IPS DF 6.9 (cell line): ENCODE measurements at regions not wholly inside any gene's neighbourhood (a gene's known extent, or its start where the extent isn't known, plus 50 kb on each side); places are given as distances from the start of the nearest gene placed in this dataset.
"Not testable (repeated sequence)": the region's sequence is repeated elsewhere in the genome, so short reads cannot be mapped to it uniquely, and the experiment has no call there.

ENCODE experiments used
- DNase-seq: peaks from one replicate; pipeline ENCODE4 v3.0.0-alpha.2; 2013; ENCODE audit warnings: low read depth, low spot score
- H3K27ac ChIP-seq: one replicate; pipeline ENCODE4 v1.5.1; 2013; ENCODE audit warnings: low read length, control low read depth
- H3K27me3 ChIP-seq: 2 replicates; pipeline ENCODE4 v1.6.1; 2013; ENCODE audit warnings: mild to moderate bottlenecking, low read length; ENCODE audit not compliant: control insufficient read depth, insufficient read depth
- H3K36me3 ChIP-seq: 2 replicates; pipeline ENCODE4 v1.6.1; 2013; ENCODE audit warnings: low read length; ENCODE audit not compliant: control insufficient read depth, insufficient read depth
- H3K4me1 ChIP-seq: 2 replicates; pipeline ENCODE4 v1.6.1; 2013; ENCODE audit warnings: low read length; ENCODE audit not compliant: control insufficient read depth, insufficient read depth
- H3K4me3 ChIP-seq: 2 replicates; pipeline ENCODE4 v1.5.1; 2013; ENCODE audit warnings: mild to moderate bottlenecking, low read length
- H3K9me3 ChIP-seq: 2 replicates; pipeline ENCODE4 v1.6.1; 2013; ENCODE audit warnings: low read length, inconsistent platforms; ENCODE audit not compliant: control insufficient read depth, insufficient read depth
- WGBS: extraction: QIAGEN DNeasy Blood & Tissue Kit; methylation state at CpG from one replicate; pipeline ENCODE4 v1.1.7; 2013; ENCODE audit warnings: mixed read lengths, missing lambda C conversion rate; ENCODE audit not compliant: insufficient read length, insufficient coverage; 5-methylcytosine and 5-hydroxymethylcytosine counted together

DNA sequence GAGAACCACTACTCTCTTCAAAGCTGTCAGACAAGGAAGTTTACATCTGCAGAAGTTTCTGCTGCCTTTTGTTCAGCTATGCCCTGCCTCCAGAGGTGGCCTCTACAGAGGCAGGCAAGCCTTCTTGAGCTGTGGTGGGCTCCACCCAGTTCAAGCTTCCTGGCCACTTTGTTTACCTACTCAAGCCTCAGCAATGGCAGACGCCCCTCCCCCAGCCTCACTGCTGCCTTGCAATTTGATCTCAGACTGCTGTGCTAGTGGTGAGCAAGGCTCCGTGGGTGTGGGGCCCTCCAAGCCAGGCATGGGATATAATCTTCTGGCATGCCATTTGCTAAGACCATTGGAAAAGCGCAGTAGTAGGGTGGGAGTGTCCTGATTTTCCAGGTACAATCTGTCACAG lies 144.0 kb downstream of the CCNG2 start:
- no CpG with 5 or more reads among the region's 3 CpGs for WGBS
- DNase-seq, result not testable (repeated sequence)

DNA sequence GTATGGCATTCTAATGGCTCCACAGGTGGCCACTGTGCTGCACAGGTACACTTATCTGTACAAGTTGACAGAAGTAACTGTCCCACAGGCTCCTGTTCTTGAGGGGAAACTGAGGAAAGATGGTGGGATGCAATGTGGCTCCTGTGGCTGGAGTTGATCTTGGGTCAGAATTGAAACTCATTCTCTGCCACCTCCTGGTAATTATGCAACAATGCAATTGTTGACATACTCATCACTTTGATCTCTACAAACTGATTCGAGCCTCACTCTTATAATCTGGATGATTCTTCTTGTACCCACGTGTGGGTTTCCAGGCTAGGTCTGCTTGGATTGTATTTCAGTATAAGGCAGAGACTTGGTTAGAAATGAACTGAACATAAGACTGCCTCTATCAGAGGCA lies 148.8 kb downstream of the CCNG2 start:
- Histone ChIP-seq H3K36me3 (no peaks in the 10 kb centered on the region), H3K4me1 (peaks cover 4% of the 10 kb centered on the region), H3K27me3 (no peaks in the 10 kb centered on the region), H3K4me3 (no peak overlapping the region), H3K27ac (no peak overlapping the region), H3K9me3 (no peaks in the 10 kb centered on the region)
- no CpG with 5 or more reads among the region's 2 CpGs for WGBS
- no peak for DNase-seq

More for the DNA sequence above, 144.0 kb downstream of the CCNG2 start:
- not testable (repeated sequence) for H3K4me3 ChIP-seq, H3K36me3 ChIP-seq, H3K27me3 ChIP-seq, H3K9me3 ChIP-seq, H3K4me1 ChIP-seq, H3K27ac ChIP-seq

GRCh38 chr4:77306496-77306895 lies 149.5 kb downstream of the CCNG2 start:
- WGBS, result no CpG with 5 or more reads among the region's 2 CpGs
- no peak overlapping the region for H3K4me3 ChIP-seq

DNA sequence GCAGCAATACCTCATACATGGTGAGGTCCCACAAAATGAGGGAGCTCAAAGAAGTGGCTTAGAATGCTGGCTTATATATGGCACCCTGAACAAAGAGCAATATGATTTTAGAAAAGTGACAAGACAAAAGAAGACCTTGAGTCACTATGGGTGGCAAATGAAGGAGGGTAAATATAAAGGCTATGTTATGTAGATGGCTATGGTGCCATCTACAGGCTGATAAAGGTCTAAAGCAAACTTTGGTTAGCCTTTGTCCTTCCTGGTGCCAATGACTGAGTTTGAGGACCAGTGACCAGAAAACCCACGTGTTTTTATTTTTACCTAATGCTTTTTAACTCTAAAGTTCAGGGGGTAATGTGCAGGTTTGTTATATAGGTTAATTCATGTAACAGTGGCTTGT lies 151.8 kb downstream of the CCNG2 start:
- DNase-seq, result no peak
- H3K27me3 ChIP-seq, result no peaks in the 10 kb centered on the region
- H3K4me3 ChIP-seq, result no peak overlapping the region
- no peaks in the 10 kb centered on the region for H3K36me3 ChIP-seq
- no CpG with 5 or more reads among the region's 1 CpG for WGBS
- no peaks in the 10 kb centered on the region for H3K4me1 ChIP-seq
- H3K9me3 ChIP-seq, result no peaks in the 10 kb centered on the region
- no peak overlapping the region for H3K27ac ChIP-seq

More at GRCh38 chr4:77306496-77306895, 149.5 kb downstream of the CCNG2 start:
- no peak for DNase-seq
- H3K9me3 ChIP-seq, result no peaks in the 10 kb centered on the region
- no peaks in the 10 kb centered on the region for H3K27me3 ChIP-seq
- H3K4me1 ChIP-seq, result no peaks in the 10 kb centered on the region
- no peaks in the 10 kb centered on the region for H3K36me3 ChIP-seq
- H3K27ac ChIP-seq, result no peak overlapping the region

DNA sequence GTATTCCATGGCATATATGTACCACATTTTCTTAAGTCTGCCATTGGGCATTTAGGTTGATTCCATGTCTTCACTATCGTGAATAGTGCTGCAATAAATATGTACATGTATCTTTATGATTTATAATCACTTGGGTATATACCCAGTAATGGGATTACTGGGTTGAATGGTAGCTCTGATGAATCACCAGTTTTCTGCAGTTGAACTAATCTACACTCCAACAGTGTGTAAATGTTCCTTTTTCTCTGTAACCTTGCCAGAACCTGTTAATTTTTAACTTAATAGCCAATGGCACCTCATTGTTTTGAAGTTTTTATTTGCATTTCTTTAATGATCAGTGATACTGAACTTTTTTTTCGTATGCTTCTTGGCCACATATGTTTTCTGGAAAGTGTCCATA lies 152.5 kb downstream of the CCNG2 start:
- no CpG with 5 or more reads among the region's 2 CpGs for WGBS
- Histone ChIP-seq H3K27ac (no peak overlapping the region), H3K27me3 (no peaks in the 10 kb centered on the region), H3K9me3 (no peaks in the 10 kb centered on the region), H3K4me1 (no peaks in the 10 kb centered on the region), H3K36me3 (no peaks in the 10 kb centered on the region), H3K4me3 (no peak overlapping the region)
- no peak for DNase-seq

- no peak overlapping the region for H3K27ac ChIP-seq
- no peaks in the 10 kb centered on the region for H3K4me1 ChIP-seq
- no peaks in the 10 kb centered on the region for H3K36me3 ChIP-seq
- no peaks in the 10 kb centered on the region for H3K9me3 ChIP-seq
- no CpG with 5 or more reads among the region's 3 CpGs for WGBS
- H3K27me3 ChIP-seq, result no peaks in the 10 kb centered on the region
- no peak overlapping the region for H3K4me3 ChIP-seq
- no peak for DNase-seq
These were observed 153.9 kb downstream of the CCNG2 start for GRCh38 chr4:77310931-77311330.

DNA sequence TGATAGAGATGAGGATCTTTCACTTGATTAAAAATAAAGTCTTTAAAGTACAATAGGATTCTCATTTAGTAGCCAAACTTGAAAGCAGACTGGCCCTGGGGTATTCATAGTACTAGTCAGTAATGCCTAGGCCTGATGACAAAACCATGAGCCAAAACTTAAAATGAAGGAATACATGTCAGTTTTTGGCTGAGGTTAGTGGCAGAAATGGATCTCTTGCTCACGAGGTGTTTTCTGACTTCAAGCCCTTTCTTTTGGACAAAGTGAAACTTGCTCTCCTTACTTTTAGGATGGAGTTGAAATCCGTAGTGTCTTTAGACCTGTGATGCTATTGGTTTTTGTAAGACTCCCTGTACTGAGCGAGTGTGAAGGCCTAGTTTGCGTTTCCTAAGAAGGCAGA lies 157.7 kb downstream of the CCNG2 start:
- H3K27me3 ChIP-seq, result no peaks in the 10 kb centered on the region
- H3K9me3 ChIP-seq, result 0 out of 2 replicates have a peak, but pooled peaks cover 2% of the 10 kb centered on the region
- no peaks in the 10 kb centered on the region for H3K36me3 ChIP-seq
- H3K27ac ChIP-seq, result no peak overlapping the region
- DNase-seq, result no peak
- no peaks in the 10 kb centered on the region for H3K4me1 ChIP-seq
- WGBS, result no CpG with 5 or more reads among the region's 4 CpGs
- no peak overlapping the region for H3K4me3 ChIP-seq

GRCh38 chr4:77327151-77327550 lies 170.1 kb downstream of the CCNG2 start:
- WGBS, result no CpG with 5 or more reads among the region's 6 CpGs
- no peaks in the 10 kb centered on the region for H3K36me3 ChIP-seq

DNA sequence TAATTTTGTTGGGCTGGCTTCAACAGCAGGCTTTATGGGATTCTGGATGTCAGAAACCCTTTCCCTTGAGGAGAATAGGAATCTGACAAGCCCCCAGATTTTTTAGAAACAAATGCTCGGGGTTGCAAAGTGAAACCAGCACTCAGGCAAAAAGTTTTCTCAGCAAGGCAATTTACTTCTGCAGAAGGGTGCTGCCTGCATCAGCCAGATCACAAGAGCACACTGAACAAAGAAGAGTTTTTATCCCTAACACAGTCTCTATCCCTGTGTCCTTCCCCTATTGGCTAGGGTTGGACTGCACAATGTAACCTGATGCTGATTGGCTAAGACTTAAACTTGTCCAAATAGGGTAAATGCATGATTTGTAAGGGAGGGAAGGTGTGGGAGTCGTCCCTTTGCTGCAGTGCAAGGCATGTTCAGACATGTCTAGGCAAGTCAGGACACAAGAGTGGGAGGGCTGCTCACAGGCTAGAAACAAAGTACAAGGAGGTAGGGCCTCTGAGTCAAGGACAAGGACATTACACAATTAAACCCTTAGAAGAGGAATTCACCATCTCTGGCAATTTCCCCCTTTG lies 175.8 kb downstream of the CCNG2 start:
- H3K27ac ChIP-seq, result no peak overlapping the region
- no peak overlapping the region for H3K4me3 ChIP-seq
- no CpG with 5 or more reads among the region's 2 CpGs for WGBS
- H3K36me3 ChIP-seq, result no peaks in the 10 kb centered on the region
- DNase-seq, result no peak
- no peaks in the 10 kb centered on the region for H3K27me3 ChIP-seq
- H3K9me3 ChIP-seq, result peaks cover 2% of the 10 kb centered on the region; the same call in 1 of the 2 replicates
- no peaks in the 10 kb centered on the region for H3K4me1 ChIP-seq

More at GRCh38 chr4:77327151-77327550, 170.1 kb downstream of the CCNG2 start:
- H3K27ac ChIP-seq, result no peak overlapping the region
- no peak overlapping the region for H3K4me3 ChIP-seq
- H3K4me1 ChIP-seq, result no peaks in the 10 kb centered on the region
- DNase-seq, result no peak
- no peaks in the 10 kb centered on the region for H3K27me3 ChIP-seq
- H3K9me3 ChIP-seq, result peaks cover under 1% of the 10 kb centered on the region; the same call in 1 of the 2 replicates

DNA sequence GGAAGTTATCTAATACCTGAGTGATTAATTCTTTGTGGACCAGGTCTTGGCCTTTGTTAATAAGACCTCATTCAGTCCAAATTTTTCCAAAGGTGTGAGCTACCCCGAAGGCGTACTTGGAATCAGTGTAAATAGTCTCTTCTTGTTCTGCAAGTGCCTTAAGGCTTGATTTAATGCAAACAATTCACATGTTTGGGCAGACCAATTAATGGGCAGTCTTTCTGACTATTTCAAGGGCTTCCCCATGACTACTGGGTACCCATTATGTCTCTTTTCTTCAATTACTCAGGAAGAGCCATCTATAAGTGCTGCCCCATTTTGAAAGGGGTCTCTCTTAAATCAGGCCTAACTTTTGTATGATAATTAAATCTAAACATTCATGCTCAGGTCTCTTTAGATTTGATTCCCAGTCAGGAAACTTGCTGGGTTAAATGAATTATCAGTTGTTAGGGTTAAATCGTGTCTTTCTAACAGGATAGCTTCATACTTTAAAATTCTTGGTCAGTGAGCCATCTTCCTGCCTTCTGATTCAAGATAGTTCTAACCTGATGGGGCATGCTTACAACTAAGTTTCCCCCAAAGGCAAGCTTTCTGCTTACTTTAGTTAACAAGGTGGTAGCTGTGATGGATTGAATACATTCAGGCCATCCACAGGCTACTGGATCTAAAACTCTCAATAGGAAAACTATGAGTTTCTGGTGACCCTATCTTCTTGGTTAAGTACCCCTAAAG lies 179.6 kb downstream of the CCNG2 start:
- Histone ChIP-seq H3K27ac (no peak overlapping the region), H3K9me3 (peaks cover 2% of the 10 kb centered on the region; the same call in 1 of the 2 replicates), H3K36me3 (no peaks in the 10 kb centered on the region), H3K4me1 (no peaks in the 10 kb centered on the region), H3K4me3 (no peak overlapping the region), H3K27me3 (no peaks in the 10 kb centered on the region)
- no peak for DNase-seq
- WGBS, result no CpG with 5 or more reads among the region's 3 CpGs
